ENCODE measurements at regions not wholly inside any gene's neighbourhood (a gene's known extent, or its start where the extent isn't known, plus 50 kb on each side); places are given as distances from the start of the nearest gene placed in this dataset.

DNA sequence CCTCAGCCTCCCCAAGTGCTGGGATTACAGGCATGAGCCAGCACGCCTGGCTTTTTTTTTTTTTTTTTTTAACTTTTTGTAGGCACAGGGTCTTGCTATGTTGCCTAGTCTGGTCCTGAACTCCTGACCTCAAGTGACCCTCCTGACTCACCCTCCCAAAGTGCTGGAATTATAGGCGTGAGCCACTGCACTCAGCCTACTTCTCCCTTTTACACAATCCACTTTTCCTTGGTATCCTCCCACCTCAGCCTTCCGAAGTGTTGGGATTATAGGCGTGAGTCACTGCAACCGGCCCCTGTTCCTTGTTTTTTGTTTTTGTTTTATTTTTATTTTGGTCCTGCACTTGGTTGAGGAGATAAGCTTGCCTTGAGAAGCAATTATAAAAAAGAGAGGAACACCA is 75.9 kb upstream of the KMT2C start:
- Histone ChIP-seq H3K27ac (peak overlapping the region; percentile 23; the same call in 1 of the 2 replicates), H3K9me2 (ENCODE audit: insufficient read depth) (no peaks in the 10 kb centered on the region), H4K20me1 (ENCODE audit: insufficient read depth) (no peaks in the 10 kb centered on the region), H3K4me1 (replicated peaks; ENCODE audit: insufficient read depth) (peaks cover 7% of the 10 kb centered on the region; the same call in 1 of the 2 replicates), H3K9me3 (ENCODE audit: insufficient read depth, low read depth) (no peaks in the 10 kb centered on the region), H2AFZ (no peak overlapping the region), H3F3A (ENCODE audit: insufficient read depth, low read depth) (peaks cover 13% of the 10 kb centered on the region; the same call in 1 of the 2 replicates), H3K79me2 (ENCODE audit: low read depth) (no peaks in the 10 kb centered on the region), H3K27me3 (ENCODE audit: insufficient read depth, low read depth) (no peaks in the 10 kb centered on the region), H3K4me3 (no peak overlapping the region), H3K36me3 (ENCODE audit: low read depth) (no peaks in the 10 kb centered on the region), H3K4me2 (no peak overlapping the region)
- CTCF ChIA-PET: no interaction called here
- peak in 1 of 2 experiments; percentile 43 for DNase-seq
- POLR2A ChIA-PET (ENCODE audit: unreplicated experiment): interaction anchor here (0.7 kb wide), 1 partner anchor 45 kb away, joined by 5 read pairs; no protein-coding TSS in a partner anchor
- BruUV-seq (replicated peaks): no TSS peak
- TF ChIP-seq EZH2 (IDR thresholded peaks at IDR 0.05; ENCODE audit: low read depth): no peak
- TF ChIP-seq, protein P1, sequence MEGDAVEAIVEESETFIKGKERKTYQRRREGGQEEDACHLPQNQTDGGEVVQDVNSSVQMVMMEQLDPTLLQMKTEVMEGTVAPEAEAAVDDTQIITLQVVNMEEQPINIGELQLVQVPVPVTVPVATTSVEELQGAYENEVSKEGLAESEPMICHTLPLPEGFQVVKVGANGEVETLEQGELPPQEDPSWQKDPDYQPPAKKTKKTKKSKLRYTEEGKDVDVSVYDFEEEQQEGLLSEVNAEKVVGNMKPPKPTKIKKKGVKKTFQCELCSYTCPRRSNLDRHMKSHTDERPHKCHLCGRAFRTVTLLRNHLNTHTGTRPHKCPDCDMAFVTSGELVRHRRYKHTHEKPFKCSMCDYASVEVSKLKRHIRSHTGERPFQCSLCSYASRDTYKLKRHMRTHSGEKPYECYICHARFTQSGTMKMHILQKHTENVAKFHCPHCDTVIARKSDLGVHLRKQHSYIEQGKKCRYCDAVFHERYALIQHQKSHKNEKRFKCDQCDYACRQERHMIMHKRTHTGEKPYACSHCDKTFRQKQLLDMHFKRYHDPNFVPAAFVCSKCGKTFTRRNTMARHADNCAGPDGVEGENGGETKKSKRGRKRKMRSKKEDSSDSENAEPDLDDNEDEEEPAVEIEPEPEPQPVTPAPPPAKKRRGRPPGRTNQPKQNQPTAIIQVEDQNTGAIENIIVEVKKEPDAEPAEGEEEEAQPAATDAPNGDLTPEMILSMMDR (conservative IDR thresholded peaks at IDR 0.05): no peak
- intact Hi-C loops (cut with micrococcal nuclease; ENCODE audit: unreplicated experiment): no loop called here

DNA sequence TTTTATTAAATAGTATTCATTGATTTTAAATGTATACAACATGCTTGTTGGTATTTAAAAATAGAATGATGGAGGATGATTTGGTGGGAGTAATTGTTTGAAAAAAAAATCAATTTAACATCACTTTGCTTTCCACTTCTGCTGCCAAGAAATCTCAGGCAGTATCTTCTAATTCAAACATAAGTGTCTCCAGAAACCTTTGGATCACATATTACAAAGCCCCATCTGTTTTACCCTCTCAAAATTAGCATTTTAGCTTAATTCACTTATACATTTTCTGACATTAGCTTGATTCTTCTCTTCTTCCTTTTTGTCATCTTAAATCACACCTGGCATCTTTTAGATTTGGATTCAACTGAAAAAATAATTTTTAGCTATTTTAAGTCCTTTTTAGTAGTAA is 72.9 kb upstream of the KMT2C start:
- no peaks in the 10 kb centered on the region for H3K9me3 ChIP-seq (ENCODE audit: insufficient read depth, low read depth)
- intact Hi-C loops (cut with micrococcal nuclease; ENCODE audit: unreplicated experiment): no loop called here
- POLR2A ChIA-PET (ENCODE audit: unreplicated experiment): interaction anchor here (0.6 kb wide), 1 partner anchor 16 kb away, joined by 3 read pairs; no protein-coding TSS in a partner anchor
- H3K9me2 ChIP-seq (ENCODE audit: insufficient read depth): no peaks in the 10 kb centered on the region
- H3F3A ChIP-seq (ENCODE audit: insufficient read depth, low read depth): peaks cover 18% of the 10 kb centered on the region; the same call in 1 of the 2 replicates
- H3K27me3 ChIP-seq (ENCODE audit: insufficient read depth, low read depth): no peaks in the 10 kb centered on the region
- BruUV-seq (replicated peaks): no TSS peak
- H4K20me1 ChIP-seq (ENCODE audit: insufficient read depth): no peaks in the 10 kb centered on the region
- H3K4me3 ChIP-seq: no peak overlapping the region
- DNase-seq: no peak
- no peak overlapping the region for H3K4me2 ChIP-seq
- H3K36me3 ChIP-seq (ENCODE audit: low read depth): no peaks in the 10 kb centered on the region
- TF ChIP-seq, protein P1 (conservative IDR thresholded peaks at IDR 0.05): no peak
- TF ChIP-seq EZH2 (IDR thresholded peaks at IDR 0.05; ENCODE audit: low read depth): no peak
- peaks cover 19% of the 10 kb centered on the region for H3K4me1 ChIP-seq (replicated peaks; ENCODE audit: insufficient read depth)
- no peaks in the 10 kb centered on the region for H3K79me2 ChIP-seq (ENCODE audit: low read depth)
- H3K27ac ChIP-seq: no peak overlapping the region
- H2AFZ ChIP-seq: no peak overlapping the region
- CTCF ChIA-PET: no interaction called here

DNA sequence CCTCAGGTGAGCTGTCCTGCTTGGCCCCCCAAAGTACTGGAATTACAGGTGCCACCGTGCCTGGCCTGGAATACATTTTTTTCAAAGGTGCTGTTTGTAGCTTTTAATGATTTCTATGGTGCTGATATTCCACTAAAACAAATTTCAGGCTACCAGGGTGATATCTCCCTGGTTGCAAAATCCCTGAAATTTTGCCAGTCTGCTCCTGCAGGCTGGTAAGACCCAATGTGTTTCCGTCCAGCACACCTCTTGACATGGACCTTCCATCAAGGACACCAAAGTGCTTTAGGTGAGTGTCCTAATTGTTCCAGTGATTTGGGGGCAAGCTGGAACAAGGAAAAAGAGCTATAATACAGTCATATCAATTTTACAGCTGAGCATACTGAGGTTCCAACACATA is 69.8 kb upstream of the KMT2C start:
- Histone ChIP-seq H3K79me2 (ENCODE audit: low read depth) (no peaks in the 10 kb centered on the region), H3F3A (ENCODE audit: insufficient read depth, low read depth) (peaks cover 5% of the 10 kb centered on the region; the same call in 1 of the 2 replicates), H2AFZ (no peak overlapping the region), H3K36me3 (ENCODE audit: low read depth) (no peaks in the 10 kb centered on the region), H3K9me3 (ENCODE audit: insufficient read depth, low read depth) (no peaks in the 10 kb centered on the region), H3K4me1 (replicated peaks; ENCODE audit: insufficient read depth) (peaks cover 21% of the 10 kb centered on the region), H3K4me3 (no peak overlapping the region), H3K27ac (no peak overlapping the region), H3K9me2 (ENCODE audit: insufficient read depth) (no peaks in the 10 kb centered on the region), H3K4me2 (no peak overlapping the region), H4K20me1 (ENCODE audit: insufficient read depth) (no peaks in the 10 kb centered on the region), H3K27me3 (ENCODE audit: insufficient read depth, low read depth) (no peaks in the 10 kb centered on the region)
- DNase-seq: no peak
- POLR2A ChIA-PET (ENCODE audit: unreplicated experiment): interaction anchor here (0.7 kb wide), 1 partner anchor 11 kb away, joined by 3 read pairs; no protein-coding TSS in a partner anchor
- CTCF ChIA-PET: no interaction called here
- TF ChIP-seq EZH2 (IDR thresholded peaks at IDR 0.05; ENCODE audit: low read depth): no peak
- TF ChIP-seq, protein P1 (conservative IDR thresholded peaks at IDR 0.05): no peak
- intact Hi-C loops (cut with micrococcal nuclease; ENCODE audit: unreplicated experiment): no loop called here
- BruUV-seq (replicated peaks): no TSS peak
